ENCODE measurements at regions not wholly inside any gene's neighbourhood (a gene's known extent, or its start where the extent isn't known, plus 50 kb on each side); places are given as distances from the start of the nearest gene placed in this dataset.
"Not testable (repeated sequence)": the region's sequence is repeated elsewhere in the genome, so short reads cannot be mapped to it uniquely, and the experiment has no call there.

GRCh38 chr15:39230205-39230907 is 350.5 kb upstream of the THBS1 start:
- peak; percentile 48 for DNase-seq

- DNase-seq = no peak
Measured at GRCh38 chr15:39230908-39231285, 350.0 kb upstream of the THBS1 start.

- no peak for DNase-seq
Measured at GRCh38 chr15:39232512-39232911, 348.4 kb upstream of the THBS1 start.

GRCh38 chr15:39235084-39235795 is 345.6 kb upstream of the THBS1 start:
- DNase-seq = no peak

DNA sequence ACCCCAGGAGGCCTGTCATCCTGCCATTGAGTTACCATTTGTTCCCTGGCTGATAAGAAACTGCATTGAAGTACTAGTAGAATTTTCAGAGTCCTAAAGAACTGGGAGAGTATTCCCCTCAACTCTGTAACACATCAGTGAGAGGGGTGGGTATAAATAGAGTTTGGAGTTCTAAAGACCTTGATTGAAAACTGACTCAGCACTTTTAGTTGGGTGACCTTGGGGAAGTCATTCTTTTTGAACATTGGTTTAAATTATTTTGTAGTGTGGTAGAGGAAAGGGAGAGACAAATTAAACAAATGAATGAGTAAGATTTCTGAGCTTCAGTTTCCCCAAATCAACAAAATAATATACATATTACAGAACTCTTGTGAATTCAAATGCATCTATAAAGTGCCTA is 344.5 kb upstream of the THBS1 start:
- DNase-seq = no peak

GRCh38 chr15:39238443-39238842 is 342.4 kb upstream of the THBS1 start:
- no peak for DNase-seq

GRCh38 chr15:39239562-39239961 is 341.3 kb upstream of the THBS1 start:
- no peak for DNase-seq

GRCh38 chr15:39242345-39242744 is 338.5 kb upstream of the THBS1 start:
- DNase-seq = no peak

DNA sequence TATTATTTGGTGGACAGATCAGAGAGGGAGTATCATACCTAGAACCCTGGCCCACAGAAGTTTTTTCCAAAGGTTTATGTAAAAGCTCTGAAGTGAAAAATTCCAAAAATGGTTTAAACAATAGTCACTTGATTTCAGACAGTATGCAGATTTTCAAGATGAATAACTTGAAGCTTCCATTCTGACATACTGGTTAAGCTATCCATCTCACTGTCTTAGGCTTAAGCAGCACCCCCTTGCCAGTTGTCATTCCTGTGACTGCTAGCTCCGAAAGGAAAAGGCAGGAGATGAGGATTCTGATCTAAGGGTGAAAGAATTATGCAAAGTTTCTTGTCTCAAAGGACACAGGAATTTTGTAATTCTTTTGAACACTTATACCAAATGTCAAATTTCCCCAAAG is 337.5 kb upstream of the THBS1 start:
- DNase-seq = no peak

GRCh38 chr15:39244776-39245175 is 336.1 kb upstream of the THBS1 start:
- no peak for DNase-seq

- no peak for DNase-seq
Measured at GRCh38 chr15:39246523-39246922, 334.4 kb upstream of the THBS1 start.

DNA sequence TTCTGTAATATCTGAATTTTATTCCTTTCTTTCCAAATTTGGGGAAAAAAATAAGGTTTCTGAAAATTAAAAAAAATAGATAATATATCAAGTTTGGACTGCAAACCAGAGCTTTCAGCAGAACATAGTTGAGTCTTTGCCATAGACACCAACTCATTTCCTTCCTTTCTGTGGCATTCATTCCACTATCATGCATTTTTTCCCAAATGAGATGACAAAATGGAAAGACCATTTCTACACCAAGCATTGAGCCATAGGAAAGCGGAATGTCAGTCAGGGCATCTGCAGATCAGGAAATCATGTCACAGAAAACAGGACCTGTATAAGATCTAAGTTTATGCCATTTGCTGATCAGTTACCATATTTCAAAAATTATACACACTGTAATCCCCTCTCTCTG is 333.3 kb upstream of the THBS1 start:
- DNase-seq = no peak

DNA sequence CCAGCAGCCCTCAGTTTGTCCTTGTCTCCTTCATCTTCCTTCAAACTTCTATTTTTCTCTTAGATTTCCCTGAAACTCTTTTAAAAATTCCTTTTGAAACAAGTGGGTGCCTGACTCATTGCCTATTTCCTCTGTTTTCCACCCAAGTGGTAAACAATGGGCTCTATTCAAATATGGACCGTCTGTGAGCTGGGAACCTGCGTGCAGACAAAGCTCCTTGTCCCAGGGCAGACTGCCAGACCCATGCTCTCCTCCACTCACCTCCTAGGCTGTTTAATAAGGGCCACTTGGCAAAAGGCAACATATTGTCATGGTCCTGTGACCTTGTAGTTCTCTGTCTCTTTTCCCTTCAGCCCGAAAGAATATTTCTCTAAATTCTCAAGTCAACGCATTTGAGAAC is 332.7 kb upstream of the THBS1 start:
- DNase-seq = no peak

DNA sequence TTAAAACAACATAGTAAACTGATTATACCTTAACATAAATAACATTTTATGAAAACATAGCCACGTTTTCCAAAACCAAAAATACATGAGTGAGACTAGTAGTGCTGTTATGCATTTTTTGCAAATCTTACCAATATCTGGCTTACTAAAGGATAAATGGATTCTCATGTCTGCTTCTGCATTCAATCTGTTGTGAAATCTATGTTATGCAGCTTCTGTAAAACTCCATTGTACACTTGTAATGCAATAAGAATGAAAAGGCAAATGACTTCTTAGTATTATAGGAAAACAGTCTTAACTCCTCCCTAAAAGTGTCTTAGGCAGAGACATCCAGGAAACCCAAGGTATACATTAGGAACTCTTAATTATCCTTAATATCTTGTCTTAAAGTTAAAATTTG is 330.9 kb upstream of the THBS1 start:
- DNase-seq = no peak

GRCh38 chr15:39250460-39251186 is 330.3 kb upstream of the THBS1 start:
- DNase-seq = no peak

- DNase-seq = no peak
Measured at GRCh38 chr15:39251413-39252133, 329.3 kb upstream of the THBS1 start.

- no peak for DNase-seq
Measured at GRCh38 chr15:39252134-39252470, 328.8 kb upstream of the THBS1 start.

DNA sequence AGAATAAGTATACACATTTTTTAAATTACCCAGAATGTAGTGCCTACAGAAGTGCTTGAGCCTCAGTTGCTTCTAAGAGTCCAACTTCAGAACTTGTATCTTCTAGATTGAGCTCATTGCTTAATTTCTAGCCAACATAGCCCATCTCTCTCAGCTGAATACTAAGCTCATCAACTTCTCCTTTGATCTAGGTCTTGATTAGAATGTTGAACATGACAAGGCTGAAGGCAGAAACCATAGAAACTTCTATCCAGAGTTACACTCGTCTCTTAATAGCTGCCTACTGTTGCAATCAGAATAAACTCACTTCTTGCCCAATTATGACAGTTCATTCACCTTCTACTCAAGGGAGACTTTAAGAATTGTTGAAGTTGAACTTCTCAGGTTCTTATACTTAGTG is 327.3 kb upstream of the THBS1 start:
- no peak for DNase-seq

DNA sequence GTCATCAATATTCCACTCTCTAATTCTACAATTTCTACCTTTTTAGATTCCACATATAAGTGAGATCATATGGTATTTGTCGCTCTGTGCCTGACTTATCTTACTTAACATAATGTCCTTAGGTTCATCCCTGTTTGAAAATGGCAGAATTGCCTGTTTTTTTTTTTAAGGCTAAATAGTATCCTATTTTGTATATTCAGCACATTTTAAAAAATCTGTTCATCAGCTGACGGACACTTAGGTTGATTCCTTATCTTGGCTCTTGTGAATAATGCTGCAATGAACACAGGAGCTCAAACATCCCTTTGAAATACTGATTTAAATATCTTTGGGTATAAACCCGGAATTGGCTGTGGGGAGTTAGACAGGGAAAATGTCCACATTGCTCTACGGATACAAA is 326.7 kb upstream of the THBS1 start:
- DNase-seq = no peak

DNA sequence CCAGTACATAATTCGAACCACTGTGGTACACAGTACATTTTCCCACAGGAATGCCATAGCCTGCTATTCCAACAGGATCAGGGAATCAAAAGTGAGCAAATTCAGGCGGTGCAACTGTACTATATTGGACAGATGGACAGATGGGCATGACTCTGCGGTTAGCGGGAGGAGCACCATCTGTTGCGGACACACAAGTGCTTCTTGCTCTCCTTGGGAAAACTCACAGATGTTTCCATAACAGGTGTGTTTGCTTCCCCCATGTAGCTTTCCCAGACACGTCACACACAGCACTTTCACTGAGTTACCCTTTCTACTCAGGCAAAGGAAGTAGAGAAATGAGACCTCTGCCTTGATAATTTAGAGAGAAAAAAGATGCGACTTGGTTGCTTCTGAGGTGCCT is 325.1 kb upstream of the THBS1 start:
- peak; percentile 94 for DNase-seq

- DNase-seq = no peak
Measured at GRCh38 chr15:39260391-39260790, 320.5 kb upstream of the THBS1 start.

DNA sequence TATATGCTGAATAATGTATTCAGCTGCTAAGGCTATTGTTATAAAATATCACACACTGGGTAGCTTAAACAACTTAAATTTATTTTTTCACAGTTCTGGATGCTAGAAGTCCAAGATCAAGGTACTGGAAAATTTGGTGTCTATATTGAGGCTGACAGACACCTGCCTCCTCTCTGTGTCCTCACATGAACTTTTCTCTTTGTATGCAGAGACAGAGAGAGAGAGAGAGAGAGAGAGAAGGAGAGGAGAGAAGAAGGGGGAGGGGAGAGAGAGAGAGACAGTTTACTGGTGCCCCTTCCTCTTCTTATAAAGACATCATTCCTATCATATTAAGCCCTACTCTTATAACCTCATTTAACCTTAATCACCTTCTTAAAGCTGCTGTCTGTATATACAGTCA is 320.1 kb upstream of the THBS1 start:
- no peak for DNase-seq

- DNase-seq = not testable (repeated sequence)
Measured at GRCh38 chr15:39261397-39262183, 319.3 kb upstream of the THBS1 start.
